ENCODE measurements at regions not wholly inside any gene's neighbourhood (a gene's known extent, or its start where the extent isn't known, plus 50 kb on each side); places are given as distances from the start of the nearest gene placed in this dataset.

GRCh38 chr15:68504681-68505170, 72.8 kb upstream of the ITGA11 start:
- Mint-ChIP-seq H3K36me3 (ENCODE audit: low read depth) (no peaks in the 10 kb centered on the region), H3K4me3 (no peak overlapping the region), H3K4me1 (ENCODE audit: low read depth) (peaks cover 6% of the 10 kb centered on the region), H3K27me3 (no peaks in the 10 kb centered on the region), H3K27ac (no peak overlapping the region), H3K9me3 (no peaks in the 10 kb centered on the region)
- DNase-seq (no peak), ATAC-seq (no peak)
- ChIA-PET POLR2A (no interaction called here), CTCF (no interaction called here)
- TF ChIP-seq CTCF (IDR thresholded peaks at IDR 0.05) = no peak
- intact Hi-C loops (cut with micrococcal nuclease) = no loop called here

GRCh38 chr15:68506071-68506470, 72.7 kb upstream of the CORO2B start:
- CTCF ChIA-PET = interaction anchor here (1.1 kb wide), 1 partner anchor 44 kb away, joined by 4 read pairs; no protein-coding TSS in a partner anchor
- no peaks in the 10 kb centered on the region for H3K9me3 Mint-ChIP-seq
- POLR2A ChIA-PET = no interaction called here

GRCh38 chr15:68507447-68507846, 71.3 kb upstream of the CORO2B start:
- TF ChIP-seq CTCF (IDR thresholded peaks at IDR 0.05) = no peak
- no peaks in the 10 kb centered on the region for H3K9me3 Mint-ChIP-seq
- no peaks in the 10 kb centered on the region for H3K27me3 Mint-ChIP-seq
- ATAC-seq (no peak), DNase-seq (no peak)
- ChIA-PET POLR2A (no interaction called here), CTCF (interaction anchor here (1.2 kb wide), 1 partner anchor 43 kb away, joined by 3 read pairs; no protein-coding TSS in a partner anchor)
- intact Hi-C loops (cut with micrococcal nuclease) = no loop called here
- H3K36me3 Mint-ChIP-seq (ENCODE audit: low read depth) = no peaks in the 10 kb centered on the region
- H3K4me1 Mint-ChIP-seq (ENCODE audit: low read depth) = peaks cover 6% of the 10 kb centered on the region
- H3K27ac Mint-ChIP-seq = no peak overlapping the region
- no peak overlapping the region for H3K4me3 Mint-ChIP-seq

More at GRCh38 chr15:68506071-68506470, 72.7 kb upstream of the CORO2B start:
- no peaks in the 10 kb centered on the region for H3K27me3 Mint-ChIP-seq
- no peak overlapping the region for H3K4me3 Mint-ChIP-seq
- no peak for ATAC-seq
- intact Hi-C loops (cut with micrococcal nuclease) = no loop called here
- no peak overlapping the region for H3K27ac Mint-ChIP-seq
- no peaks in the 10 kb centered on the region for H3K36me3 Mint-ChIP-seq (ENCODE audit: low read depth)
- DNase-seq = no peak
- H3K4me1 Mint-ChIP-seq (ENCODE audit: low read depth) = peaks cover 6% of the 10 kb centered on the region
- no peak for TF ChIP-seq CTCF (IDR thresholded peaks at IDR 0.05)

DNA sequence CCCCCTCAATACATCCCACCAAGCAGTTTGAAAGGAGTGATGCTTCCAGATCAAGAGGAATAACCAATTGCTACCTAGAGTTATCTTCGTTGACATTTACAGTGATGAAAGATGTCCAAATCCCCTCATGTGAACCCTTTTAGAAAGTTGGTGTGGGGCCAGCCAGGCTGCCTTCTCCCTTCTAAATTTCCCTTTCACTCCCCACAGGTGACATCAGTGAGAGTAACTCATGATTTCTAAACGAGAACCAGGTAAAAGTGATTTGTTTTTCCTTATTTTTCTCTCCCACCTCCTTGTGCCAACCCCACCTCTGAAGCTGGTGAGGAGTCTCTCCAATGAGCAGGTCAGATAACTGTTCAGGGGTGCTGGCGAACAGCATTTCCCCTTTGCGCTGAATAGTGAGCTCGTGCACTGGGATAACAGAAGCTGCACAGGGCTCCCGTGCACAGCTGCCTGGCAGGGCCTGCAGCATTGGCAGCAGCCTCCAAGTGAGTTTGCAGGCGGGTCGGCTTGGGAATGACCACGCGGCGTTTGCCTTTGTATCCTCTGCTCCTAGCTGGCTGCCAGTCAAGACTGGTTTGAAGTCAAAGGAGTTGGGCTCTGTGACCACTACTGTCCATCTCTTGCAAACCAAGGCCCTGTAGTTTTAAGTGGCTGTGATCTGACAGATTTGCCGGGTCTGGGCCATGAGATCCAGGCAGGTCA, 70.2 kb upstream of the CORO2B start:
- H3K4me3 Mint-ChIP-seq = no peak overlapping the region
- intact Hi-C loops (cut with micrococcal nuclease) = no loop called here
- ATAC-seq (no peak), DNase-seq (no peak)
- ChIA-PET CTCF (no interaction called here), POLR2A (no interaction called here)
- peaks cover 6% of the 10 kb centered on the region for H3K4me1 Mint-ChIP-seq (ENCODE audit: low read depth)
- peaks cover 4% of the 10 kb centered on the region for H3K9me3 Mint-ChIP-seq
- H3K27me3 Mint-ChIP-seq = no peaks in the 10 kb centered on the region
- H3K27ac Mint-ChIP-seq = no peak overlapping the region
- H3K36me3 Mint-ChIP-seq (ENCODE audit: low read depth) = no peaks in the 10 kb centered on the region
- TF ChIP-seq CTCF (IDR thresholded peaks at IDR 0.05) = no peak

- no peak for DNase-seq
- Mint-ChIP-seq H3K4me3 (no peak overlapping the region), H3K36me3 (ENCODE audit: low read depth) (no peaks in the 10 kb centered on the region), H3K9me3 (peaks cover 4% of the 10 kb centered on the region), H3K27ac (no peak overlapping the region), H3K27me3 (no peaks in the 10 kb centered on the region), H3K4me1 (ENCODE audit: low read depth) (no peaks in the 10 kb centered on the region)
- CTCF ChIA-PET = no interaction called here
- intact Hi-C loops (cut with micrococcal nuclease) = no loop called here
- no peak for TF ChIP-seq CTCF (IDR thresholded peaks at IDR 0.05)
- POLR2A ChIA-PET = interaction anchor here (1.6 kb wide), 1 partner anchor 14 kb away, joined by 3 read pairs; no protein-coding TSS in a partner anchor
- no peak for ATAC-seq
Measured at GRCh38 chr15:68510558-68510957, 68.2 kb upstream of the CORO2B start.

Measured in activated CD8-positive, alpha-beta T cell treated with anti-CD3 and anti-CD28 coated beads for 36 hours (primary cell).